ENCODE measurements at regions not wholly inside any gene's neighbourhood (a gene's known extent, or its start where the extent isn't known, plus 50 kb on each side); places are given as distances from the start of the nearest gene placed in this dataset.

- H3K4me3 ChIP-seq (ENCODE audit: low read depth, low read length): no peak overlapping the region
- DNase-seq (ENCODE audit: low read depth): no peak
These were observed 1054.2 kb downstream of the ARAP2 start for GRCh38 chr4:35189988-35190613.

DNA sequence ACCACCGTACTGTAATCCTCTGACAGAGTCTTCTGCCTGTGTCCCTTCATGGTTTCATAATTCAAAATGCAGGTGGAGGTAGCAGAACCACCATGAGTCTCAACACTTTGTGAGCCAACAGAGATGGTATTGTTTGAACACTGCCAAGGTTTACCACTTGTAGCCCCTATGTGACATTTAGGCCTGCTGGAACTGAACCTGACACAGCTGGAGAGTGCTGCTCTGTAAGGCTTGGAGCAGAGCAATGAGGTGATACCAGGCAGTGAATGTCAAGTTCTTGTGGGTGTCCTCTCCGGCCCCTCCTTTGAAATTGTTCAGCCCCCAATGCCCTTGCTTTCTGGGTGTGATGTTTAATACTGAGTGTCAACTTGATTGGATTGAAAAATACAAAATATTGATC is 1042.9 kb downstream of the ARAP2 start:
- DNase-seq (ENCODE audit: low read depth): no peak
- no peak overlapping the region for H3K4me3 ChIP-seq (ENCODE audit: low read depth, low read length)

GRCh38 chr4:35216636-35217035 is 1027.7 kb downstream of the ARAP2 start:
- DNase-seq (ENCODE audit: low read depth): no peak
- no peak overlapping the region for H3K4me3 ChIP-seq (ENCODE audit: low read depth, low read length)

GRCh38 chr4:35217331-35217730 is 1027.0 kb downstream of the ARAP2 start:
- DNase-seq (ENCODE audit: low read depth): no peak
- H3K4me3 ChIP-seq (ENCODE audit: low read depth, low read length): no peak overlapping the region

- H3K4me3 ChIP-seq (ENCODE audit: low read depth, low read length): no peak overlapping the region
- no peak for DNase-seq (ENCODE audit: low read depth)
These were observed 1016.0 kb downstream of the ARAP2 start for GRCh38 chr4:35228313-35228712.

DNA sequence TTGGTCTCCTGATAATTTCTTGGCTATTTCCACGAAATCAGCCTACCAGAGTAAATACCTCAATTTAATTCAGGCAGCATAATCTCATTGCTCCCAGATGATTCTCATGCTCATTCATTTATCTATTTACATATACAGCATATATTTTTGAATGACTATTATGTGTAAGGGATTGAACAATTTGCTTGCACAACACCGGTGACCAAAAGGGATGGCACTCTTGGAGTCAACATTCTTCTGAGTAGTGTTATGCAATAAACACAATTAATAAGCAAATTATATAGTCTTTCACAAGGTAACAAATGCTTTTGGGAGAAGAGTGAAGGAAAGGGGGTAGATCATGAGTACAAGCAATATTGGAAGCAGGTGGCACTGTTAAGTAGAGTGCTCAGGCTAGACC is 1015.3 kb downstream of the ARAP2 start:
- no peak for DNase-seq (ENCODE audit: low read depth)
- H3K4me3 ChIP-seq (ENCODE audit: low read depth, low read length): no peak overlapping the region

DNA sequence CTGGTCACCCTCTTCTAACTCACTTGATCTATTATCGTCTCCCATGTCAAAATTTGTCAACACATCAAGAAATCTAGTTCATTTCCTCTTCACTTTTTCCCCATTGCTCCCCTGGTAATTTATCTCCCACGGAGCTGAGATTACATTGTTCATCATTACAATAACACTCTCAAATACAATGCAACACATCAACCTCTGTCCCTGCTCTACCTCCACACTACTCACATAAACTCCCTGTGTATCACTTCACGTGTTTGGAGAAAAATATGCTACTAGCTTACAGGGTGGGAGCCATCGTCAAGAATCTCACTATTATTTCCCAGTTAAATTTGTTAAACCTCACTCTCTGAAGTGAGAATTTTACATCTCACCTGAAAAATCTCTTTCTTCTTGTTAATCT is 1006.4 kb downstream of the ARAP2 start:
- no peak overlapping the region for H3K4me3 ChIP-seq (ENCODE audit: low read depth, low read length)
- DNase-seq (ENCODE audit: low read depth): no peak

DNA sequence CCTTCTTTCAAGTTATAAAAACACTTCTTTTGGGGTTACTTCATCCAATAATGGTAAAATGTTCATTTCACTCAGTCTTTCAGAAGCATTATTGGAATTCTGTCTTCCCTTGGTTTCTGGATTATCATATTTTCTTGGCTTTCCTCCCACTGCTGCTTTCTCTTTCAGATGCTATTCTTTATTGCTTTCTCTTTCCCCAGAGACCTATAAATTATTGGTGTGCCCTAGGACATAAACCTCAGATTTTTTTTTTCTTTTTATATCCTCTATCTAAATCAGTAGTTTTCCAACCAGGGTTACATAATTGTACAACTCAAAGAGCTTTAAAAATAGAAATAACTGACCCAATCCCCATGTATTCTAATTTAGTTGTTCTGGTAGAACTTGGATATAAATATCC is 1005.5 kb downstream of the ARAP2 start:
- no peak overlapping the region for H3K4me3 ChIP-seq (ENCODE audit: low read depth, low read length)
- no peak for DNase-seq (ENCODE audit: low read depth)

GRCh38 chr4:35246493-35246892 is 997.8 kb downstream of the ARAP2 start:
- no peak for DNase-seq (ENCODE audit: low read depth)
- no peak overlapping the region for H3K4me3 ChIP-seq (ENCODE audit: low read depth, low read length)

DNA sequence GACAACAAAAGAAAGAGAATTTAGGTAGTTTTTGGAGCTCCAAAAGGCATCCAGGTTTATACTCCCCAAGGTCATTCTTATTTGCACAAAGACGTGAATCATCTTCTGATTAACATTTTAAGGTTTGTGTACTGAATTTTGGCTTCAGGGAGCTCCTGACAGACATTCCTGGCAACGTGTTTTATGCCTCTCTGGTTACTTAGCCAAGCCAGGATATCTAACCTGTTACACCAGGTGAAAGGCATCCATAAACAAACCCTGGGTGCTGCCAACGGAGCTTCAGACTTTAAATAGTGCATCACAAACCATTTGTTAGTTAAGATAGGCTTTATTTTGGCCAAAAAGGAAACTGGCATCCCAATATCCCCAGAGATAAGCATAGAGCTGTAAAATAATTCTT is 997.3 kb downstream of the ARAP2 start:
- H3K4me3 ChIP-seq (ENCODE audit: low read depth, low read length): no peak overlapping the region
- no peak for DNase-seq (ENCODE audit: low read depth)

GRCh38 chr4:35250331-35250730 is 994.0 kb downstream of the ARAP2 start:
- DNase-seq (ENCODE audit: low read depth): no peak
- H3K4me3 ChIP-seq (ENCODE audit: low read depth, low read length): no peak overlapping the region

DNA sequence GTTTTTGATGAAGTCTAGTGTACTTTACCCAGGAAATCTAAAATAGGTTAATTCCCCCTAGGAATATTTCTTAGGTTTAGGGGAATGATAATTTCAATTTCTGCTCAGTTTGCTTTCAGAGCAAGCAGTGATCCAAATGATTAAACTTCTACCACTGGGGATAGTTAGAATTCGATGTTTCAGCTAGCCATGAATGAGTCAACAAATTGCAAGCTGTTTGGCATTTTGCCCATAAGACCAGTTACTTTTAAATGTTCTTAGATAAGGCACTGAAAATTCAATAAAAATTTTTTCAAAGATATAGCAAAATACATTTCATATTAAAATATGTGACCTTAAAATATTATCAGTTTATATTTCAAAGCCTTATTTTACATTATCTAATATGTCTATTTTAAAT is 993.6 kb downstream of the ARAP2 start:
- DNase-seq (ENCODE audit: low read depth): no peak
- H3K4me3 ChIP-seq (ENCODE audit: low read depth, low read length): no peak overlapping the region

DNA sequence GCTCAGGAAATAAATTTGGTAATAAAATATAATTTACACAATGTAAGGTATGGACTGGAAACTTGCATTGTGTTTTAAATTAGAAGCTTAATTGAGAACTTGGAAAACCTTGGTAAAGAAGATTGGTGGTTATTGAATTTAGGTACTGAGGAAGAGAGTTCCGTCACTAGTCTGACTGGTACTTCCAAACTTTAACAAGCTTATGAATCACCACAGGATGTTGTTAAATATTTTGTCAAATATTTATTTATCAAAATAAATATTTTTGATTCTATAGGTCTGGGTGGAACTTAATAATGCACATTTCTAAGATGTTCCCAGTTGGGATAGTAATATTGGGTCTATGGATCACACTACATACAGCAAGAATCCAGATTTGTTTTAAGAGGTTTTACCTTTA is 992.2 kb downstream of the ARAP2 start:
- DNase-seq (ENCODE audit: low read depth): no peak
- H3K4me3 ChIP-seq (ENCODE audit: low read depth, low read length): no peak overlapping the region

DNA sequence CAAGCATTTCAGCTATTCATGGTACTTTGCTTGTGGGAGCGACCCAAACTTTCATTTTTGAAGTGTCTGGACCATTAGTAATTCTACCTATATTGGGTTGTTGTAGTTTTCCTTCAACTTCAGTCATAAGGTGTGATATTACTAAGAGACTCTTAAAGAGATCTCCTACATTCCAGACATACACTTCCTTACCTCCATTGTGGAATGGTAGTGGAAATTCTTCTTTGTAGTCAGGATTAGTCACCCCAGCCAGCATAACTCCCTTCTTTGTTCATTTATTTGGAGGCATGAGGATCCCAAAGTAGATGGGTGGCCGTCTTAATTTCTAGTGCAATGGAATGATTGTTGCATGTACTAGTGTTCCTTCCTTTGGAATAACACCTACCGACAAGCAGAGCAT is 991.4 kb downstream of the ARAP2 start:
- H3K4me3 ChIP-seq (ENCODE audit: low read depth, low read length): no peak overlapping the region
- DNase-seq (ENCODE audit: low read depth): no peak

- DNase-seq (ENCODE audit: low read depth): no peak
- H3K4me3 ChIP-seq (ENCODE audit: low read depth, low read length): no peak overlapping the region
These were observed 991.0 kb downstream of the ARAP2 start for GRCh38 chr4:35253331-35253730.

DNA sequence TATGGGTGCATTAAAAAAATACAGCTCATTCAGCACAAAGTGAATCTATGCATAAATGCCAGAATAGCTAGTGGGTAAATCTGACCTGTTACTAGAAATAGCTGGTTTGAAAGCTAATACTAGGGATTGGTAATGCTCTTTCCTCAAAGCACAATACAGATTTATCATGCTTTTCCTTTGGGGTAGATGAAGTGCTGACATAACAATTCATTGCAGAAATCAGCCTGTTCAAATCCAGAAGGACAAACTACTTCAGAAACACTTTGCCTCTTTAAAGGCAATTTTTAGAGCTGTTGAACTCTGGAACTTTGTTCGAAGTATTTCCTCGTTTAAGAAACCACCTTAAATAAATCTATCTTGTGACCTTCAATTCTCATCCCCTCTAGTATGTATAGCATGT is 957.9 kb downstream of the ARAP2 start:
- DNase-seq (ENCODE audit: low read depth): no peak
- H3K4me3 ChIP-seq (ENCODE audit: low read depth, low read length): no peak overlapping the region

DNA sequence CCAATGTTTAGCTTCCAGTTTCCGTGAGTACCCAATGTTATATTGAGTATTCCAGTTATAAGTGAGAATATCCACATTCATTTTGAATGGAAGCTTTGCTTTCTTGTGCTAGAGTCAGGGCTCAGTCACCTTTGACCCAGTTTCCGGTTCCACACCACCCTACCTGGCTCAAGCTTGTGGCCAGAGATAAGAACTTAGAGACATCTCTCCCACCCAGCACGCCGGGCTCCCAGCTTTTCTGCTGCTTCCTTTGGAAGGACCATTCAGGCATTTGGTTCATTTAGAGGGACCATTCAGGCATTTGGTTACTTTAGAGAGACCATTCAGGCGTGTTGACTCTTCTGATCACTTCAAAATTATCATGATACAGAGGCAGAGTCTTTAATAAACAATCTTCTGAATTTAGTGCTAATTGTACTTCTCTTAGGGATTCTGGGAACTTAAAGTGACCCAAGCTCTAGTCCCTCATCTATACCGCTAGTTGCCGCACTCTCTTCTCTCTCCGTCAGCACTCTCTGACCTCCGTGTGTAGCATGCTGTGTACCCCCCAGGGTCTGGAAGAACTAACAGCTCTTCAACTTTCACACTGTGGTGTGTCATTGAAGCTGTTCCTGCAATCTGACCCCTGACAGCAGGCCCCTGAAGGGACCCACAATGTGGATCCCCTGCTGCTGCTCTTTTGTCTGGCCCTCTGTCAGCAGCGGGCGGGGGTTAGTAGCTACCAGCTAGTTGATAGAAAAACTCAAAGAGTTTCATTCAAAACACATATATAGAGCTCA is 943.1 kb downstream of the ARAP2 start:
- no peak overlapping the region for H3K4me3 ChIP-seq (ENCODE audit: low read depth, low read length)
- DNase-seq (ENCODE audit: low read depth): no peak

DNA sequence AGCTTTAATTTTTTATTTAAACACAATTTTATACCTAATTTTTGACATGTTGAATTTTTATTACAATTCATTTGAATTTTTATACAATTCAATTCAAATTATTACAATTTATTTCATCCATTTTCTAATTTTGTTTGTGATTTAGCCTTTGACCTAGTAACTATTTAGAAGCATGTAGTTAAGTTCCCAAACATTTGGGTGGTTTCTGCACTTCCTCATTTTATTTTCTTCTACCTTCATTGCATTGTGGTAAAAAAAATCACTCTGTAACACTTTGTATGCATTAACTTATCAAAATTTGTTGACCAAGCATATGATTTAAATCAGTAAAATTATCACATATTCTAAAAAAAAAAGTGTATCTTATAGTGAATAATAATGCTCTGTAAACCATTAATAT is 928.9 kb downstream of the ARAP2 start:
- no peak for DNase-seq (ENCODE audit: low read depth)
- H3K4me3 ChIP-seq (ENCODE audit: low read depth, low read length): no peak overlapping the region

- H3K4me3 ChIP-seq (ENCODE audit: low read depth, low read length): no peak overlapping the region
- no peak for DNase-seq (ENCODE audit: low read depth)
These were observed 918.3 kb downstream of the ARAP2 start for GRCh38 chr4:35325908-35326453.

- H3K4me3 ChIP-seq (ENCODE audit: low read depth, low read length): no peak overlapping the region
- DNase-seq (ENCODE audit: low read depth): no peak
These were observed 901.5 kb downstream of the ARAP2 start for GRCh38 chr4:35342833-35343232.

- H3K4me3 ChIP-seq (ENCODE audit: low read depth, low read length): no peak overlapping the region
- DNase-seq (ENCODE audit: low read depth): no peak
These were observed 897.0 kb downstream of the ARAP2 start for GRCh38 chr4:35347276-35347675.
